SW480 (cell line): ENCODE measurements at regions not wholly inside any gene's neighbourhood (a gene's known extent, or its start where the extent isn't known, plus 50 kb on each side); places are given as distances from the start of the nearest gene placed in this dataset.
"Not testable (repeated sequence)": the region's sequence is repeated elsewhere in the genome, so short reads cannot be mapped to it uniquely, and the experiment has no call there.

ENCODE experiments used
- DNase-seq: peaks from one replicate; pipeline ENCODE4 v3.0.0-alpha.2; 2016; ENCODE audit warnings: low spot score

- no peak for DNase-seq
Observed at GRCh38 chr2:172287605-172288315, 139.6 kb upstream of the ITGA6 start.

DNA sequence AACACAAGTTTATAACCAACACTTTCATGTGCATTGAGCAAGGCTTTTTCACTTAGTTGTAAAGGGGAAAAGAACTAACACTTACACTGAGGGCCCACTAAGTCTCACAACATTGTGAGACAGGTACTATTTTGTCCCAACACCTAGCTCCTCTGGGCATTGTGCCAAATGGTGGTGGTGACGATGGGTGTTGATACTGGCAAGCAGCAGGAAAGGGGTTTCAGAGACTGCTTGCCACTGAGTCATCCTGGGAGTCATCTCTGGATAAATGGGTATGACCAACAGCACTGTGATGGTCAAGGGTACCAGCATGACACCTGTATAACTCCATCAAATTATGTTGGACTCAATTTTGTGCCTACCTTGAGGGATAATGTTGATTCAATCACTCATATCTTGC lies 138.8 kb upstream of the ITGA6 start:
- peak; percentile 63 for DNase-seq

DNA sequence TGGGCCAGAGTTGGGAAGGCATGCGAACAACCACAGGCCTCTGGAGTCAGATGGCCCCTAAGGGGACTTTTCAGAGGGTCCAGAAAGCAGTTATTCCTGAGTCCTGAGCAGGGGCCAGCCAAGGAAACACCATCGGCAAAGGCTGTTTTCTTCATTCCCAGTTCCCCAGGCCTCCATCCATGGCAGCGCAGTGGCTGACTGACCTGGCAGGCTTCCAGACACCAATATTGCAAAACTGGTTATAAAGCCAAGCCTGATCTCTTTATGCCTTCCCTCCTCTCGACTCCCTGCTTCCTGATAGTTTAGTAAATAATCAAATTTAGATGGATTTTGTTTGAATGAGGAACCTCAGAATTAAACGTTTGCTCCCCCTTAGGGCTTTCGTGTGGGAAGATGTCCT lies 133.4 kb upstream of the ITGA6 start:
- no peak for DNase-seq

DNA sequence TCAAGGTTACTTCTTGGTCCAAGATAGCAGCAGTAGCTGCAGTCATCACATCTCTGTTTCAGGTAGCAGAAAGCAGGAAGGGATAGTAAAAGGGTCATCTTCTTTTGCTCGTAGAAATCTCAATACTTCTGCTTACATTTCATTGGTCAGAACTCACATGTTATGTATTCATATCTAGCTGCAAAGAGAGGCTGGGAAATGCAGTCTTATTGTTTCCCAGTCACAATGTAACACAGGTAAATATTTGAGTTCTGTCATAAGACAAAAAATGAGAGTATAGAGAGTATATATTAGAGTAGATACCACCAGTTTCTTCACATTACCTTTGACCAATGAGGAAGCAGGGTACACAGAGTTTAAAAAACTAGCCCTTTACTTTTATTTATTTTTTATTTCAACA lies 132.4 kb upstream of the ITGA6 start:
- no peak for DNase-seq

GRCh38 chr2:172295677-172296076 lies 131.7 kb upstream of the ITGA6 start:
- DNase-seq: no peak

DNA sequence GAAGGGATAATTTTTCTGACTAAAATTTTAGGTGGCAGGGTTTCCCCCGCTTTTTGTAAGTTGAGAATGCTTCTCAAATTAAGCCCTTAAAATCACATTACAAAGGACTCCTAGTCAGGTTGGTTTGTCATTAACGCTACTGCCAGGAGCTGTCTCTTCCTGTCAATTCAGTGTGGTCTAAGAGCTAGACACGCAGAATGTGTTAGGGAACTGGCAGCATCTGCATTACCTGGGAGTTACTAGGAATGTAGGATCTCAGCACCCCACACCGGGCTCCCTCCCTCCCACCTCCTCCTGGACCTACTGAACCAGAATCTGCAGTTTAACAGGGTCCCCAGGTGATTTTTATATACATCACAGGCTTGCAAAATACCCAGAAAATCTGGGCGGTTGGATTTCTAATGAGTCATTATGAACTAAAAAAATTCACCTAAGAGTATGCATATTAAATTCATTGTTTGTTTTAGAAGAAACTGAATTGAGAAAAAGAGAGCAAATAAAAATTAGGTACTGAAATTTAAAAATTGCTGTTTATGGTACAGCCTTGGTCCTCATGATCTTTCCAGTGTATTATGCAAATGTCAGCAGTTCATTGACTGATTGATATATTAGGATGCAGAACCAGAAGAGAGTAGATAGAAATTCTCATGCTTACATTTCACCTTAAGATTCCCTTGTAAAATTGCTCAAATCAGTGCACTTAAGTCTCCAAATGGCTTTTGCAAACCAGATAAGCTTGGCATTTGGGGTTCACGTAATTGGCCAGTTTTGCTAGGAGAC lies 130.9 kb upstream of the ITGA6 start:
- no peak for DNase-seq

- DNase-seq: no peak
Observed at GRCh38 chr2:172297531-172297930, 129.9 kb upstream of the ITGA6 start.

- no peak for DNase-seq
Observed at GRCh38 chr2:172297950-172298349, 129.4 kb upstream of the ITGA6 start.

GRCh38 chr2:172299741-172300140 lies 127.6 kb upstream of the ITGA6 start:
- no peak for DNase-seq

GRCh38 chr2:172300851-172301250 lies 126.5 kb upstream of the ITGA6 start:
- no peak for DNase-seq

- DNase-seq: no peak
Observed at GRCh38 chr2:172305066-172305465, 122.3 kb upstream of the ITGA6 start.

GRCh38 chr2:172307800-172308199 lies 119.6 kb upstream of the ITGA6 start:
- no peak for DNase-seq

DNA sequence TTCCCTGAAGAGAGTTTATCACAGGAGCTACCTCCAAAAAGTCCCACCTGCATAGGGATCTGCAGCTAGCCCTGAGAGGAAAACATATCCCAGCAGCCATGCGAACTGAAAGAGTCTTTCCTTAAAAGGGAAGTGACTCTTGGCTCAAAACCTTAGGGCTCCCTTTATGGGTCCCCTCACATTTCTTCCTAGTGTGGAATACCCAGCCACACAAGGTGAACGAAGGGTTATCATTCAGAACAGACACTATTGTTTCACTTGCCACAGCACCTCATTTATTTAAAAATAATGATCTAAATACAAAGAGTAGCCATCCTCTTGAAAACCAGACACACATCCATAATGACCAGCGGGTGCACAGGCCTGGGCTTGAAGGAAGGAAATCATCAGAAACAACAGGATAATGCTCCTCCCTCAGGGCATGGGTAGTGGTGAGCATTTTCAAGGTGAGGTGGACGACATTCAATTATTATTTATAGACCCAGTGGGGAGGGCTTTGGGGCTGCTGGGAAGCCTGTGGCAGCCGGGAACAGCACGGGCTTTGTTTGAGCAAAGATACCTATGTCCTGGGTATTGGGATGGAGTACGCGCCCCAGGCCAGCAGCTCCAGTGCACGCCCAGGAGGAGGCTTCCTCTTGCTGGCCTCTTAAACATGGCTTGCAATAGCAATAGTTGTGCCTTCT lies 119.0 kb upstream of the ITGA6 start:
- DNase-seq: no peak

DNA sequence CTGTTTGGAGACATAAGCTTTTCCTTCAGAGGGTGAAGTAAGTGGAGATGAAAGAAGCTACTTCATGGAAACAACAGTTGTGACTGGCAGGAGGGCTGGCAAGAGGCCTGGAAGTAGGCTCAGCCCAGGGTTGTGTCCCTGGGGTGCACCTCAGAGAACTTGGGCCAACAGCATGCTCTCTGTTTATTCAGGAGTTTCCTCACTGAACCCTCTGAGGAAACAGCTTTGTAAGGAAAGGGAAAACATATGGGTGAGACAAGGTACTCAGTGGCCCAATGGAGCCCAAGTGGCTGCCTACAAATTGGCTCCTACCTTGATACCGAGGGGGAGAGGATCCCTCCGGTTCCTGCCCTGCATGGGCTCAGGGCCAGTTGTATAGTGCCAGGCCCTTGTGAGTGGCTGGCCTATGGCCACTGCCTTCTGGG lies 115.5 kb upstream of the ITGA6 start:
- no peak for DNase-seq

DNA sequence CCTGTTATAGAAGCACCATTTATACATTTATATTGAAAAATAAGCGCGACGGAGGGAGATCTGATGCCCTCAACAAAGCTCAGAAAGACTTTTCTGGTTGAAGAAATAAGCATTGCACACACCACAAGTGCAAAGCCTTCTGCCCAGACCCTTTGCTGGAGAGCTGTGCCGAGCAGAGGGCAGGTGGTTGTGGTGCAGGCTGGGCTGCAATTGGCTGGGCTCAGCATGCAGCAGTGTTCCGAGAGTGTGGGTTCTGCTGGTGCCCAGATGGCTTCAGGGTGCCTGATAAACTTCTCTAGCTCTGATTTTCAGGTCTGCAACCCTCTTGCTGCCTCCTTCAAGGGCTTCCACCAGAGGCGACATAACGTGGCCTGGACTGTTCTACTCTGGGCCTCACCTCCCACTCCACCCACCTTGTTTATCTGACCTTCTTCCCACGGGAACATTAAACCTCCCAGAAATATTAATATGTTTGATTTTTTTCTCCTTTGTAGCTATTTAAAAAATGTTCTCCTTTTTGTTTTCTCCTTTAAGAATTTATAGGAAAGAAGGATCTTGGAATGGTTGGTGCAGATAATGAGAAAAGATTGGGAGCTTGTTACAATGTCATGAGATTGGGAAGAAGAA lies 113.6 kb upstream of the ITGA6 start:
- no peak for DNase-seq

GRCh38 chr2:172315070-172315469 lies 112.3 kb upstream of the ITGA6 start:
- DNase-seq: not testable (repeated sequence)

- DNase-seq: no peak
Observed at GRCh38 chr2:172322049-172322448, 105.3 kb upstream of the ITGA6 start.

DNA sequence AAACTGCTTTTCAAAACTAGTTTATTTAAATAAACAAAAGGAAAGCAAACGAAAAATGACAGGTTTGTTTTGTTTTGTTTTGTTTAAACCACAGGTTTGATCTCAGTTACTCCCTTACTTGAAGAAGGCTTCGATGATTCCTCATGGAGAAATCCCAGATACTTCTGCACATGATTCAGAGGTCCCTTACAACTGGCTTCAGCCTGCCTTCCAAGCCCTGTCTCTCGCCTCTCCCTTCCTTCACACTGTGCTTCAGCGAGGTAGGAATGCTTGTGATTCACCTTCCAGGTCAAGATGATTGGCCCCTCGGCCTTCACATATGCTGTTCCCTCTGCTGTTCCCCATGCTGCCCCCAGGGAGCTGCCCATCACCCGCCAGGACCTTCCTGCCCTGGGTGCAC lies 104.1 kb upstream of the ITGA6 start:
- DNase-seq: no peak

GRCh38 chr2:172323861-172324597 lies 103.4 kb upstream of the ITGA6 start:
- DNase-seq: no peak

- DNase-seq: no peak
Observed at GRCh38 chr2:172326211-172326509, 101.2 kb upstream of the ITGA6 start.

DNA sequence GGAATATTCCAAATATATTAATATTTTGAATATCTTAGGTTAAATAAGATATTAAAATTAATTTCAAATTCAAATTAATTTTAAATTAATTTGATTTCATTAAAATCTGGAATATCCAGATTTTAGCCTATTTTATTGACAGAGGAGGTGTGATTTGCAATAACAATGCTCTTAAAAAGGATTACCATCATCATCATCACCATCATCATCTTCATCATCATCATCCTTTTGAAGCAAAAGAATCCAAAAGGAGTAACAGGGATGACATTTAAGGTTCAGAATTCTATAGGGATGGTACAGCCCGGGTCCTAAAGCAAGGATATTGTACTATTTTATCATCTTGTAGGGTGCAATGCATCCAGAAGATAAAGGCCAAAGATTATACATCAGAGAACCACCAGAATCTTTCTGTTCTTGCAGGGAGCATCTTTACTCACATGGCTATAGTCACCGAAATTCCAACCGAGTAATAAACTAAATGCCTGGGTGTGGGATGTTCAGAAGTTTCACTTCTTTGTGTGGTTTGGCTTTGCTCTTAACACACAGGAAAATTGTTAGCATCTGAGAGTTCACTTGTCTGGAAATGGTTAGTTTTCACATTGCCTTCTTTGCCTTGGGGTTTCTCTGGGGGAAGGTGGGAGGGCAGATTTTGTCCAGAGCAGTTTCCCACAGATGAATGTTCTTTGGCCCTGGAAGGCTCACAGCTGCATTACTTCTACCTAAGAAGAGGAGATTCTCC lies 99.1 kb upstream of the ITGA6 start:
- DNase-seq: no peak

DNA sequence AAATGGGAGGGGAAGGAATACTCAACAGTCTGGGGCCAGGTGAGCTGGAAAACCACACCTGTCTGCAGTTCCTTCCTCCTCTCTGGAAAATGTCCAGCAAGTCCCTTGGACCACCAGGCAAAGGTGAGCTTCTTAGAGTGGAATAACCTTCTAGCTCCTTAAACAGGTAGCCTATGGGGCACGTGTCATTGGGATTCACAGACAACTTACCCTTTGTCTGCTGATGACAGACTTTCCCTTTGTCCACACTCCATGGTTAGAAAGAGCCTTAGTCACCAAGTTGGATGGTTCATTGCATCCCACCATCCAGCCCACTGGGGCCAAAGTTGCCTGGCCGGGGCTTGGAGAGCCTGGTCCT lies 98.0 kb upstream of the ITGA6 start:
- no peak for DNase-seq
